Right ventricle myocardium inferior (tissue), 1 donor: ENCODE measurements at regions not wholly inside any gene's neighbourhood (a gene's known extent, or its start where the extent isn't known, plus 50 kb on each side); places are given as distances from the start of the nearest gene placed in this dataset.
"Not testable (repeated sequence)": the region's sequence is repeated elsewhere in the genome, so short reads cannot be mapped to it uniquely, and the experiment has no call there.

Experiments used
- ATAC-seq: fragments of 200-7000 bp; cut with Tn5 transposase; one replicate; pipeline ENCODE4 v1.9.1; 2020; ENCODE audit warnings: mild to moderate bottlenecking, moderate library complexity
- DNase-seq: peaks from one replicate; pipeline ENCODE4 v3.0.0; 2021; ENCODE audit errors: missing footprints
- intact Hi-C: fragments of 100-400 bp; cut with DNase I; formaldehyde crosslinking; loops from one replicate; pipeline ENCODE4 v1.11.0; 2022
- donor health status: DM: no; HTN: yes; CAD: no; lungs with severe emphysema.

DNA sequence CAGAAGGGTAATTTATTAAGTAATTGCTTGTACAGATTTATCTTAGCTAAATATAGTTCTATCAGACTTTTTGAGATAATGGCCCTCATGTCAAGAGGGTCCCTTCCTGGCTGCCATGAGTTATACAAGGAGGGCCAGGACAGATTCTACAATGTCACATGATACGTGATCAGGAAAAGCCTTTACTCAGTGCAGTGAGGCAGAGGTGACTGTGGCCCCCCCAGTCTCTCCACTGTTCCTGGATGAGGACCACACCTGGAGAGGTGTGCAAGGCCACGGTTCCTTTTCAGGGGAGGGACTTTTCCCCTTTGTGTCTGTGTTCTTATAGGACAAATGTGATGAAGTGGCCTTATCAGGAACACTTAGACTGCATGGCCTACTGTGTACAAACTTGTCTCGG lies 54.3 kb upstream of the LRCH1 start:
- no peak for ATAC-seq
- intact Hi-C loops, result no loop called here
- no peak for DNase-seq

DNA sequence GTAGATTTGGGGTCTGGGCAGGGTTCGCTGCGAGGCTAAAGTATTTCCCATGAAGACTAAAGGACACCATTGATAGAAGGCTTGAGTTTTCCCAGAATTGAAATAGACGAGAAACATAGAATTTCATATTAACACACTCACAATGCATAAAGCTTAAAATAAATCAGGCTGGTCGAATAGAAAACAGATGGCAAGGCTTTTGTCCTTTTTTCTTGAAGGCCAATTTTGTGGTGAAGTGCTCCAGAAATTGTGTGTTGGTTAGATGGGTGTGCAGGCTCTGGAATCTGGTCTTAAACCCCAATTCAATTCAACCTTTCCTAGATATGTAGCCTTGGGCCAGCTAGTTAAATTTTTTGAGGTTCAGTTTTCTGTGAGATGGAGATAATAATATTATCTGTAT lies 56.9 kb upstream of the LRCH1 start:
- intact Hi-C loops, result no loop called here
- ATAC-seq (no peak), DNase-seq (no peak)

DNA sequence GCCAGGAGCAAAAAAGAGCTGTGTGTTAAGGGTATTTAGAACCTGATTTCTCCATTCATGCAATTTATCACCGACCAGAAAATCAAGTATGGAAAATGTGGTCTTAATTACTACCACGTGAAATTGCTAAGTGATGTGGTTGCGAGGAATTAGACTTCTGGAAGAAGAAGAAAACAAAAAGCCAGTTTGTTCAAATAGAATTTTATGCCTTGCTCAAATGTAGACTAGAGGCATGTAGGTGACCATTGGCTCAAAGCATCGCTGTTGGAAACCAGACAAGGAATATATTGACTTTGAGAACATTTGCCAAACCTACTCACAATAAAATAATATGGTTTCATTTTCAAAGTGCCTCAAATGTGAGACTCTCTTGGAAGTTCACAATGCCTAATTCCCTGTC lies 57.3 kb upstream of the LRCH1 start:
- intact Hi-C loops, result no loop called here
- DNase-seq (no peak), ATAC-seq (no peak)

DNA sequence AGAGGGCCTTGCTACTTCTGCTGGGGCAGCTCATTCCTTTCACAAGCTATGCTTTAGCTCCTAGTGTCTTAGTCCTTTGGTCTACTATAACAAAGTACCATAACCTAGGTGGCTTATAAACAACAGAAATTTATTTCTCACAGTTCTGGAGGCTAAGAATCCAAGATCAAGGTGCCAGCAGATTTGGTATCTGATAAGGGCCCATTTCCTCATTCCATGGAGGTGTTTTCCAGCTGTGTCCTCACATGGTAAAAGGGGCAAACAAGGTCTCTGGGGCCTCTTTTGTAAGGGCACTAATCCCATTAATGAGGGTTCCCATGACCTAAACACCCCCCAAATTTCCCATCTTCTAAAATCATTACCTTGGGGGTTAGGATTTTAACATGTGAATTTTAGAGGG lies 57.9 kb upstream of the LRCH1 start:
- DNase-seq, result no peak
- ATAC-seq, result no peak
- intact Hi-C loops, result no loop called here

DNA sequence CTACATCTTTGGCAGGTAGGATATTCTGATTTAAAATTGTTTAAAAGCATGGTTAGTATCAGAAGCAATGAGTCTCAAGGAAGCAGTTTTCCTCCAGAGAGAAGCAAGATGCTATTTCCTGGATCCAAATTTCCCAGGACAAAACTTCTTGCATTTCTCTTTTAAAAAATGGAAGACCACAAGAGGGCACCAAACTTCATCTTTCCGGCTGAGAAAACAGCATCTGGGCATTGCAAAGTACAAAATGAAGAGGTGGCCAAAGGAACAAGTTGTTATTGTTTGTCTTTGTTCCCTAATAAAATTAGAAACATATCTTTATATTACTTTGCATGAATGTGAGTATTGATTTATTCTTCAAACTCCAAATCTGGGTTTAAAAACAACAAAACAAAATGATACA lies 60.0 kb upstream of the LRCH1 start:
- intact Hi-C loops, result loop anchor here (2.0 to 5.0 kb wide), 2 partner anchors 59 to 228 kb away; partner anchors contain the start of gene LRCH1
- ATAC-seq (no peak), DNase-seq (no peak)

DNA sequence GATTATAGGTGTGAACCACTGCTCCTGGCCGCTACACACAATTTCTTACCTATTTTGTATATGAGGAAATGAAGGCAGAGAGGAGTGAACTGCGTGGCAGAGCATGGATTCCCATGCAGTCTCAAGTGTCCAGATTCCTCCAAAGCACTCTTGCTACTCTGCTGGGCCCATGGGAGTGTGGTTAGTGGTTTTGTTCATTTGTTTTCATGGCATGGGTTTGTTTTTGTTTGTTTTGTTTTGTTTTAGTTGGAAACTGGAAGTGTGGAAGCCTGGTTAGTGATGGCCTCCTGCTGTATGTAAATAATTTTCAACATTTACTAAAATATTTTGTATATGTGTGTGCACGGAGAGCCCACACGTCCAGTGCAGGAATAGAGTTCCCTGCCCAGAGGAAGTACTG lies 61.3 kb upstream of the LRCH1 start:
- DNase-seq (no peak), ATAC-seq (no peak)
- intact Hi-C loops, result loop anchor here (2.0 to 5.0 kb wide), 2 partner anchors 61 to 229 kb away; partner anchors contain the start of gene LRCH1

DNA sequence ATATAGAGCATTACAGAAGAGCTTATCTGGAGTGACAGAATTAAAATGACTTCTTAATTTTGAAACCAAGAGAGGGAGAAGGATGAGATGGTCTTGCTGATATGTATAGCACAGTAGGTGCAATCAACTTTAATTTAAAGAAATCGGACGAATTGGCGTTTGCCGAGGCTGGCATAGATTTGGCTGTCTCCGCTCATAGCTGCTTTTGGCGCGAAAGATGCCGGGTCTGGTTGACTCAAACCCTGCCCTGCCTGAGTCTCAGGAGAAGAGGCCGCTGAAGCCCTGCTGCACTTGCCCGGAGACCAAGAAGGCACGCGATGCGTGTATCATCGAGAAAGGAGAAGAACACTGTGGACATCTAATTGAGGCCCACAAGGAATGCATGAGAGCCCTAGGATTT lies 62.3 kb upstream of the LRCH1 start:
- DNase-seq, ATAC-seq: not testable (repeated sequence)
- intact Hi-C loops, result loop anchor here (5.0 kb wide), 1 partner anchor 62 kb away; the partner anchor contains the start of gene LRCH1

DNA sequence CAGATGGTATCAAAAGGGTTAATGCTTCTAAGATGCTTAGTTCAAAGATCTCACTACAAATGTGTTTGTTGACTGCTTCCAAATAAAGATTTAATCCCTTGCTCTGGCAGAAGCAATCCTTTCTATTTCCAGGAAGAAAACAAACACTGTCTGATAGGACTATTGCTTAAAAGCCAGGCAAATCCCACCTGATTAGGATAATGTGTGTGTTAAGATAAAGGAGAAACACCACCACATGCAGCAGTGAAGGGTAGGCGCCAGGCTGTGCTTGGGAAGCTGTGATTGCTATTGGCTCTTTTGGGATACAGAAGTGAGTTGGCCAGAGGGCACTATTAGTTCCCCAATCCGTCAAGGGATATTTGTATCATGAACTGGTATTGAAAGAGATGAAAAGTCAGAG lies 62.8 kb upstream of the LRCH1 start:
- ATAC-seq, result peak; percentile 38
- intact Hi-C loops, result loop anchor here (5.0 kb wide), 1 partner anchor 62 kb away; the partner anchor contains the start of gene LRCH1

DNA sequence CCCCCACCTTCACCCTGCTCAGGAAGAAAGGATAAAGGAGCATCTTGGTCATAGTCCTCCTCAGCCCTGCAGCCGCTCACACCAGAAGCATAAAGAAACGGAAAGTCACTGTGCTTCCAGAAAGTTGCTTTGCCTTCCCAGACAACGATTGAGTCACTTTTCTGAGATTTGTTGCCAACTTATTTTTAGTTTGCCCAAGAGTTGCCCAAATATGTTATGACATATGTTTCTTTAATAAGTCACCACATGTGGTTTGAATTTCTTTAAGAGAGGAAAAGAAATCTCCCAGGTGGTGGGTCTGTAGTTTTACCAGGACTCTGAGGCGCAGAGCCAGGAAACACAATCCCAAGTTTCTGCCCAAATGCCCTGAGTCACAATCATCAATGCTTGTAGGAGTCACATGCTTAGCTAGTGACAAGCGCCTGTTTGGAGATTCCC lies 63.4 kb upstream of the LRCH1 start:
- ATAC-seq (peak; percentile 38), DNase-seq (no peak)
- intact Hi-C loops, result loop anchor here (5.0 kb wide), 1 partner anchor 63 kb away; the partner anchor contains the start of gene LRCH1

More for the DNA sequence above, 62.8 kb upstream of the LRCH1 start:
- no peak for DNase-seq

DNA sequence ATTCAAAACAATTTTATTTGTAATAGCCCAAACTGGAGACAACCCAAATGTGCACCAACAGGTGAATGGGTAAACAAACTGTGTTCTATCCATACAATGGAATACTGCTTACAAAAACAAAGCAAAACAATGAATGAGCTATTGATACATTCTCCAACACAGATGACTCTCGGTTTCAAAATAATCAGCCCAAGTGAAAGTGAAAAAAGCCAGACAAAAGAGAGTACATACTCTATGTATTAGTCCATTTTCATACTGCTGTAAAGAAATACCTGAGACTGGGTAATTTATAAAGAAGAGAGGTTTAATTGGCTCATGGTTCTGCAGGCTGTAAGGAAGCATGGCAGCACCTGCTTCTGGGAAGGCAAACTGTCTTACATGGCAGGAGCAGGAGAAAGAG lies 65.2 kb upstream of the LRCH1 start:
- intact Hi-C loops, result no loop called here
- no peak for DNase-seq
- no peak for ATAC-seq

DNA sequence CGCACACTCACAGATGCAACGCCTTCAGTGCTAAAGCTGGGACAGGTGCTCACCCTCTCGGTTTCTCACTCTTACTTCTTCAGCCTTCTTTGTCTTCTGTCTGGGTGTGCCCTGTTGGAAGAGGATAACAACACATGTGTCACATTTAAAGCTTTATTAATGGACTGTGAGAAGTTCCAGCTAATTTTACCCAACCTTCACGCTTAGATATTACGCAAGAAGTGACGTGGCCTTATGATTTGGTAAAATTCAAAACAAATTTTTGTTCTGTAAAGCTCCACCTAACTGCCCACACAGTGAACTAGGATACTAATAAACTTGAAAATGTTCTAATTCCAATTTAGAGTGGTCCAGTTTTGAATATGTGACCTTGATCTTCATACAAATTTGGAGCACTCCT lies 66.7 kb upstream of the LRCH1 start:
- ATAC-seq, result no peak
- intact Hi-C loops, result no loop called here
- DNase-seq, result no peak

DNA sequence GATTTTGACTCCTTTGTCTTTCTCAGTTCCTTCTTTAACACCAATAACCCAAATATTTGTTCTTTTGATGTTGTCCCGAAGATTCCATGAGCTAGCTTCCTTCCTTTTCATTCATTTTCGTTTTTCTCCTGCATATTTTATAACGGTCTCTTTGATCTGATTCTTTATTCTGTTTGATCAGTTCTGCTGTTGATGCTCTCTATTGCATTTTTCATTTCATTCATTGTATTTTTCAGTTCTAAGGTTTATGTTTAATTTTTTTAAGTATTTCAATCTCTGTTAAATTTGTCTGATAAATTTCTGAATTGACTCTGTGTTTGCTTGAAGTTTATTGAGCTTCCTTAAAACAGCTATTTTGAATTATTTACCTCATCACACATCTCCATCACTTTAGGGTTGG lies 68.4 kb upstream of the LRCH1 start:
- DNase-seq (no peak), ATAC-seq (no peak)
- intact Hi-C loops, result no loop called here

DNA sequence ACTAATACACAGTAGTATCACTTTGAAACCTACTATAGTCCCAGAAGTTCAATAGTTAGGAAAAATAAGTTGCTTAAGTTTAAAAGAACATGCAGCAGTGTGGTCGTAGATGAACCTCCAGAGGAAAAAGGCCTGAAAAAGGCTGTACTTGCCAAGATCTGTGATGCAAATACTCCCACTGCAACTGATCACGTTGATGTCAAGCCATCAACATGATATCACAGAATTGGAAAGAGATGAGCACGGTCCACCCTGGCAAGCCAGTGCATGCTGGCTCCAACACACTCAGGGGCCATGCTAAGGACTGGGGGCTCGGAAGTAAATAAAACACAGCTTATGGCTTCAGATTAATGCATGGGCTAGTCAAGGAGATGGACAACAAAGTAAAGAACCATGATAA lies 71.8 kb upstream of the LRCH1 start:
- intact Hi-C loops, result no loop called here
- no peak for ATAC-seq
- no peak for DNase-seq

DNA sequence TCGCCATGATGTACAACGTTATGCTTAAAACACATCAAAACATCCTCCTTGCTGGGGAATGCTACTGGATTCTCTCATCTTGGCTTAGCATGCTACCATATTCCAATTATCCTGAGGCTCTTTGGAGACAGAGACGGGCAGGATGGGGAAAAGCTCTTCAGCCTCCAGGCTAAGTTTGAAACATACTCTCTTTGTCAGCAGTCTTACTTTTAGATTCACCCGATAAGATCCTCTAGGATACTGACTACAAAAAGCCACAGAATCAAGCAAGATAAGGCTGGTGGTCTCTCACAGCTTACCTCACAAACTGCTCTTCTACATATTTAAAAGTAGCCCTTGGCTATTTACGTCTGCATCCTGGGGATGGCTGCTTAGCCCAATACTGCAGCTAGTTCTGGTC lies 72.8 kb upstream of the LRCH1 start:
- intact Hi-C loops, result no loop called here
- ATAC-seq, result no peak
- DNase-seq, result no peak

DNA sequence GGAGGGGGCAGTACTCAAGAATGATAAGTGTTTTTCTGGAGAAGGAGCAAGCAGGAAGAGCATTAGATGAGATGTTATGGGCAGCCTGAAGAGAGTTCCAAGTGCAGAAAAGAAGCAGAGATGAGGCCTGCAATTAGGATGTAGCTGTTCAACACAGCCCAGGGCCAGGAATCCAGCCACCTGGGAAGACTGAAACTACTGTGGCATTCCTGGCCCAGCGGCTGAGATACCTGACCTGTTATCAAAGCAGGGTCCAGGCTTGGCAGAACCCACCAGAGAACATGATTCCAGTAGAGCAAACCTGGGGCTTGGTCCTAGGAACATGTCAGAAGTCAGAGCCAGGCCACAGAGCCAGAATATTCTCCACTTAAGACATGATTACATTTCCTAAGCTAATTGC lies 73.3 kb upstream of the LRCH1 start:
- ATAC-seq (no peak), DNase-seq (no peak)
- intact Hi-C loops, result no loop called here

DNA sequence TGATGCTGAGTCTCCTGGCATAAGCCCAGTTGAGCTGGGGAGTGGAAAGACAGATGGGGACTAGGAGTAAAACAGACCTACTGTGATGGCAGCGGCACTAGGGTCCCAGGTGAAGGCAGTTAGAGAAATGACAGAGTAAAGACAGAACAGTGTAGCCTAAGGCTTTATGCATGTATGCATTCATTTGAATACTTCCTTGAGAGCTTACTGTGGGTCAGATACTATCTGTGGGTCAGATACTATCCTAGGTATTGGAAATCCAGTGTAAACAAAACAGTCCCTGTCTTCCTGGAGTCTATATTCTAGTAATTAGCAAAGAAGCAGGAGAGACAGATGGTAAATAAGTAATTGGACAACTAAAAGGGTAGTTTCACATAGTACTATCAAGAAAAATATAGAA lies 73.7 kb upstream of the LRCH1 start:
- no peak for ATAC-seq
- no peak for DNase-seq
- intact Hi-C loops, result no loop called here

DNA sequence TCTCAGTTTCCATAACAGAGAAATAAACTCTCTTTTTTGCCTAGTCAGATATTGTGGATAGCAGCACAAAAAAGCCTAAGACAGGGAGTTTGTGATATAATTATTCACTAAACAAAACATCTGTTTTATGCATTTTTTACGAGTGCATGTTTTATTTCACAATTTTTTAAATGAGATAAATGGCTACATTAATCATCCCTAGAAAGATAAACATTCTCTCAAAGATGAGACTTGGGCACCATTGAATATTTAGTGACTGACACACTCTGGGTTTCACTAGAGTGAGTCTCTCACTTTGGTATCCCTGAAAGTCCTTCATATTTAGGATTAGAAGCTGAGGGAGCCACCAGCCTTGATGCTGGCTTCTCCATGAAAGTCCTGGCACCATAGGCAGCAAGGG lies 74.3 kb upstream of the LRCH1 start:
- intact Hi-C loops, result no loop called here
- ATAC-seq (no peak), DNase-seq (no peak)

DNA sequence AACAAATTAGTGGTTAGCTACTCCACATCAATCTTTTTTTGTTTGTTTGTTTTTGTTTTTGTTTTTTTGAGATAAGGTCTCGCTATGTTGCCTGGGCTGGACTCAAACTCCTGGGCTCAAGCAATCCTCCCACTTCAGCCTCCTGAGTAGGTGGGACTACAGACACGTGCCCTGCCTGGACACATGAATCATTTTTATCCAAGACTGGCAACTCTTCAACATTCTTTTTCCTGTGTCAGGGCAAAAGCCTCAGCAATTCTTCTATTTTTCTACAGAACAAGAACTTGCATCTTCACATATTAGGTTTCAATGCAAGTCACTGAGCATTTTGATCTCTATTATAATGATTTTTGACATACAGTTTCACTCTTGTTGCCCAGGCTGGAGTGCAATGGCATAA lies 76.8 kb upstream of the LRCH1 start:
- ATAC-seq (no peak), DNase-seq (no peak)
- intact Hi-C loops, result no loop called here

DNA sequence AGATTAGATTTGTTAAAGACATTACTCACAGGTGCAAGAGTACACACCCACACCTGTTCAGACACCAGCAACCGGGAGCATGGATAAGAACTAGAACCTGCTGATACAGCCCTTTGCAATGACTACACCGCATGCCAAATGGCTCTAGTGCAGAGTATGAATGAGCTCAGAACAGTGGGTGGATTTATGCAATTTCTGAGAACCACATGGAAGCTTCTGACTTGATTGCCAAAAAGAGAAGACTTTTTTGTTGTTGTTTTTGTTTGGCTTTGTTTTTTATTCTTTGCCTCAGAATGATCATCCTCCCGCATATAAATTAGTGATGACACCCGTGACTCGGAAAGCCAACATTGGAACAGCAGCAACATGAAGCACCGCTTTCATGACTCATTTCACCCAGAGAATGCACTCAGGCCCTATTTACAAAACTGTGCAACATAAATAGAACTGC lies 77.4 kb upstream of the LRCH1 start:
- intact Hi-C loops, result no loop called here
- ATAC-seq (no peak), DNase-seq (no peak)

DNA sequence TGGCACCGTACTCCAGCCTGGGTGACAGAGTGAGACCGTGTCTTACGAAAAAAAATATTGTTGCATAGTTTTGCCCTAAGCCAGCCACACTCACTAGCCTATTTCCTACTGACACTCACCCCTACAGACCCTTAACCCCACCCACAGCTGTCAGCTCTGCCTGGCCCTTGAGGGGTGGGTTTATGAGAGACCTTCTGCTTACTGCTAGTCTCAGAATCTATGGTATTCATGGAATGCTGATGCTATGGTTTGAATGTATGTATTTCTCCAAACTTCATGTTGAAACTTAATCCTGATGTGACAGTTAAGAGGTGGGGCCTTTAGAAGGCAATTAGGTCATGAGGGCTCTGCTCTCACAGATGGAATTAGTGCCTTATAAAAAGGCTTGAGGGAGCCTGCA lies 79.2 kb upstream of the LRCH1 start:
- ATAC-seq (no peak), DNase-seq (no peak)
- intact Hi-C loops, result no loop called here

DNA sequence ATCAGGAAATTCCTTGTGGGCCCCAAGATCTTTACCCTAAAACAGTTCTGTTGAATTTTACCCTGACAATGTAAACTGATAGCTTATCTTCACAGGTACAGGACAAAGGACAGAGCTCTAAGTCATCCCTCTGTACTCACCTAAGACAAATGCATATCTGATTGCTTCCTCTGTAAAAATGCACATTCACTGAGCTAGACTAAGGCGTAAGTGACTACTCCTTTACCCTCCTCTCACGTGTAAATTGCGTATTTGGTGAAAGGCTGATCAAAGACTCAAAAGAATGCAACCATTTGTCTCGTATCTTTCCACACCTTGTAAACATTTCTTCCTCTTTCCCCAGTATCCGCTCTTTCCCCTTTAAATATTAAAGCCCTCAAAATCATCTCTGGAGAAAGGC lies 80.6 kb upstream of the LRCH1 start:
- intact Hi-C loops, result no loop called here
- ATAC-seq, result no peak
- DNase-seq, result no peak
